AG04450 (cell line): ENCODE measurements at regions not wholly inside any gene's neighbourhood (a gene's known extent, or its start where the extent isn't known, plus 50 kb on each side); places are given as distances from the start of the nearest gene placed in this dataset.

Source experiments
- CTCF ChIA-PET: fragments of 300-600, 350-600 bp; formaldehyde crosslinking; extraction: SDS; loops from one replicate; lab custom pipeline; 2022; ENCODE audit warnings: antibody characterized with exemption, inconsistent platforms; lab: Charles Lee
- POLR2A ChIA-PET: fragments of 350-600 bp; formaldehyde crosslinking; extraction: SDS; loops from one replicate; lab custom pipeline; 2021; ENCODE audit warnings: antibody characterized with exemption, inconsistent platforms; lab: Yijun Ruan, JAX
- DNase-seq: peaks from one replicate; pipeline ENCODE4 v3.0.0-alpha.2; 2011; ENCODE audit warnings: low read depth, low spot score
- H3K27ac ChIP-seq: one replicate; pipeline ENCODE4 v1.5.1; 2012; ENCODE audit warnings: low read depth, low read length, control low read depth
- H3K27me3 ChIP-seq: one replicate; pipeline ENCODE4 v1.6.0; 2012; ENCODE audit warnings: low read length; ENCODE audit not compliant: control insufficient read depth, insufficient read depth
- H3K4me3 ChIP-seq: 2 replicates; pipeline ENCODE4 v1.5.1; 2011; ENCODE audit warnings: mild to moderate bottlenecking, low read depth, low read length, control low read depth
- H3K9me3 ChIP-seq: 2 replicates; pipeline ENCODE4 v1.5.1; 2012; ENCODE audit warnings: low read length; ENCODE audit not compliant: control insufficient read depth, insufficient read depth
- TF ChIP-seq, protein P1 (sequence below): IDR thresholded peaks from 2 replicates; pipeline ENCODE4 v1.5.1; 2011; ENCODE audit warnings: low read depth, low read length, control low read depth, inconsistent platforms

DNA sequence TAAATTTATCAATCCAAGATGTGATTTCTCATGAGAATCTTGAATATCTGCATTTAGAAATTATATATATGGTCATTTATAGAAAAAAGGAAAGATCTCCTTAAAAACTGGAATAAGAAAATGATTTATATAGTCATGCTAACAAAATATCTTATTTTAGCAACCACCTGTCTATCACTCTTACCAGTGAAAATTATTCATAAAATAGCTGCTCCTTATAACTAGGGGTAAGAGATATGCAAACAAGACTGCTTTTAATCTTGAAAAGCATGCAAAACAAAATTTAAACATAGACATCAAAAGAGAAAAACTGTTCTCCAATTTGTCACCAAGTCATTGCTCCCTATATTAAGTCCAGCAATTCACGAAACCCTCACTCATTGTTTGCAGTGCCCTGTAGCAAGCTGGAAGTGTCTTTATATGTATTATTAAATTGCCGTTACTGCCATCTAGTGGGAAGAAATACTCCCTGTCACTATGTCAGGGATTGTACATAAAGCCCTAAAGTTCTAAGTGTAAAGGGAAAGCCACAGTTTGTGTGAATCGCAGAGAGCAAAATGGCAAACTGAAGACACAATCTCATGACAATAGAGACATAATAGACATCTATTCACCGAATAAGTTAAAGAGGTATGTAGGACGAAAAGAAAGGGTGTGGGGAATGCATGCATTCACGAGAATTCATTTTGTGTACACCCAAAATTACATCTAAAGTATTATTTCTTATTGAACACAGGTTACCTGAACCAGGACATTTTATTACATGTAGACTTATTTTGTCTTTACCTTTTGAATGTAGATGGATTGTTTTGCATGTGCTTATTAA is 600.5 kb downstream of the USP25 start:
- TF ChIP-seq, protein P1, sequence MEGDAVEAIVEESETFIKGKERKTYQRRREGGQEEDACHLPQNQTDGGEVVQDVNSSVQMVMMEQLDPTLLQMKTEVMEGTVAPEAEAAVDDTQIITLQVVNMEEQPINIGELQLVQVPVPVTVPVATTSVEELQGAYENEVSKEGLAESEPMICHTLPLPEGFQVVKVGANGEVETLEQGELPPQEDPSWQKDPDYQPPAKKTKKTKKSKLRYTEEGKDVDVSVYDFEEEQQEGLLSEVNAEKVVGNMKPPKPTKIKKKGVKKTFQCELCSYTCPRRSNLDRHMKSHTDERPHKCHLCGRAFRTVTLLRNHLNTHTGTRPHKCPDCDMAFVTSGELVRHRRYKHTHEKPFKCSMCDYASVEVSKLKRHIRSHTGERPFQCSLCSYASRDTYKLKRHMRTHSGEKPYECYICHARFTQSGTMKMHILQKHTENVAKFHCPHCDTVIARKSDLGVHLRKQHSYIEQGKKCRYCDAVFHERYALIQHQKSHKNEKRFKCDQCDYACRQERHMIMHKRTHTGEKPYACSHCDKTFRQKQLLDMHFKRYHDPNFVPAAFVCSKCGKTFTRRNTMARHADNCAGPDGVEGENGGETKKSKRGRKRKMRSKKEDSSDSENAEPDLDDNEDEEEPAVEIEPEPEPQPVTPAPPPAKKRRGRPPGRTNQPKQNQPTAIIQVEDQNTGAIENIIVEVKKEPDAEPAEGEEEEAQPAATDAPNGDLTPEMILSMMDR, result peak; percentile 76
- Histone ChIP-seq H3K4me3 (no peak overlapping the region), H3K27ac (no peak overlapping the region), H3K9me3 (no peaks in the 10 kb centered on the region), H3K27me3 (no peaks in the 10 kb centered on the region)
- POLR2A ChIA-PET, result no interaction called here
- CTCF ChIA-PET, result interaction anchor here (0.6 to 5.7 kb wide), 31 partner anchors 9 to 435 kb away, joined by 3 to 74 read pairs (median 4); no protein-coding TSS in a partner anchor
- peak; percentile 44 for DNase-seq

DNA sequence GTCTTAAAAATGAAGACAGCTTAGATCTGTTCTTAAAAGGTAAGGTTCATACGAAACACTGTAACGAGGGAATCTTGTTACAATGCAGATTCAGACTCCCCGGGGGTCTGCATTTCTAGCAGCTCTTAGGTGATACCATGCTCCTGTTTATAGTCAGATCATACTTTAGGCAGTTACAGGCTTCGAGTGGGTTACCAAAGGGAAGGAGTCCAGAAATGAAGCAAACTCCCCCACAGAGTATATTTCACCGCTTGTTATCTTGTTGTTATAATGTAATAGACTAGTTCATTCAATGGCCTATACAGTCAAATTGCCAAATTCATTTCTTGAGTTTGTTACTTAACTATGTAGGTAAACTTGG is 601.1 kb downstream of the USP25 start:
- ChIA-PET CTCF (interaction anchor here (0.7 to 5.7 kb wide), 30 partner anchors 9 to 435 kb away, joined by 3 to 74 read pairs (median 4); no protein-coding TSS in a partner anchor), POLR2A (no interaction called here)
- H3K27me3 ChIP-seq, result no peaks in the 10 kb centered on the region
- no peak overlapping the region for H3K27ac ChIP-seq
- TF ChIP-seq, protein P1, result no peak
- DNase-seq, result no peak
- no peak overlapping the region for H3K4me3 ChIP-seq
- H3K9me3 ChIP-seq, result no peaks in the 10 kb centered on the region

DNA sequence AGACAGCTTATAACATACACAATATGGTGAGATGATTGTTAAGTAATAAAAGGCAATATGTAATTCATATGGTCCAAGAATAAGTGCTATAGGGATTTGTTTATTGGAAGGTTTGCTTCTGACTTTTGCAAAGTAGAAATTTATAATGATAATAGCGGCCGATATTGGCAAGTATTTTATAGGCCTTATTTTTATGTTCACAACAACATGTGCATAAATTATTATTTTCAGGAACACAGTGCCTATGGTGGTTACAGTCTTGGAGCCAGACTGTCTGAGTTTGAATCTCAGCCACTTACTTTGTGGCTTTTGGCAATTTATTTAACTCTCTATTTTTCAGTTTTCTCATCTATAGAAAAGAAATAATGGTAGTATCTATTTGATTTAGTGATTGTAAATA is 607.5 kb downstream of the USP25 start:
- ChIA-PET CTCF (interaction anchor here (1.3 kb wide), 1 partner anchor 256 kb away, joined by 6 read pairs; no protein-coding TSS in a partner anchor), POLR2A (no interaction called here)

GRCh38 chr21:16342932-16343331 is 613.1 kb downstream of the USP25 start:
- Histone ChIP-seq H3K27me3 (no peaks in the 10 kb centered on the region), H3K27ac (no peak overlapping the region), H3K9me3 (no peaks in the 10 kb centered on the region), H3K4me3 (no peak overlapping the region)
- ChIA-PET POLR2A (no interaction called here), CTCF (interaction anchor here (1.4 kb wide), 1 partner anchor 12 kb away, joined by 6 read pairs; no protein-coding TSS in a partner anchor)
- TF ChIP-seq, protein P1, result no peak
- no peak for DNase-seq

More for the DNA sequence above, 607.5 kb downstream of the USP25 start:
- Histone ChIP-seq H3K4me3 (no peak overlapping the region), H3K9me3 (no peaks in the 10 kb centered on the region), H3K27me3 (no peaks in the 10 kb centered on the region), H3K27ac (no peak overlapping the region)
- no peak for DNase-seq
- TF ChIP-seq, protein P1, result no peak

DNA sequence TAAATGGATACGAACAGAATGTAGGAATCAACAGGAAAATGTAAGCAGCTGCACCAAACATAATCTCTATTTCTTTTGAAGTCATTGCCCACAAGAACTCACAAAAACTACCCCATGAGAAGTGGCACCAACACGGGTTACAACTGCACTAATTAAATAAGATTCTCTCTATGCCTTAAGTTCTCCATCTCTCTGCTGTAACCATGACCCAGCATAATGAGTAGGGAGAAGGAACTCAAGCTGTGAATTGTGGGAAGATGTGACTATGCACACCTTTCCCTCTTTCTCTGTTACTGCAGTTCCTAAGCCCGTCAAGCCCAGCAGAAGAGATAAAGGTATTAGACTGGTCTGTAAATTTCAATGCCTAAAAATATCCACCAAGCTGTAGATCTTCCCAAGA is 614.0 kb downstream of the USP25 start:
- no peak for DNase-seq
- Histone ChIP-seq H3K27me3 (no peaks in the 10 kb centered on the region), H3K9me3 (no peaks in the 10 kb centered on the region), H3K4me3 (no peak overlapping the region), H3K27ac (no peak overlapping the region)
- POLR2A ChIA-PET, result no interaction called here
- TF ChIP-seq, protein P1, result no peak
- CTCF ChIA-PET, result interaction anchor here (1.3 to 2.0 kb wide), 2 partner anchors 13 to 326 kb away, joined by 3 to 8 read pairs; no protein-coding TSS in a partner anchor
